ENCODE measurements at regions not wholly inside any gene's neighbourhood (a gene's known extent, or its start where the extent isn't known, plus 50 kb on each side); places are given as distances from the start of the nearest gene placed in this dataset.

GRCh38 chr3:94779699-94780098 lies 716.8 kb downstream of the NSUN3 start:
- no peak overlapping the region for H2BK5ac ChIP-seq (ENCODE audit: low read length)
- H4K8ac ChIP-seq (ENCODE audit: low read depth, low read length) = no peak overlapping the region
- no peak overlapping the region for H3K27ac ChIP-seq (replicated peaks; ENCODE audit: low read length)
- H3K4me1 ChIP-seq (ENCODE audit: control insufficient read depth in 2 of 2, insufficient read depth in 1 of 2, low read depth in 1 of 2, low read length in 2 of 2) = no peaks in the 10 kb centered on the region
- H2BK15ac ChIP-seq (ENCODE audit: low read length) = no peak overlapping the region
- no peak overlapping the region for H3K9ac ChIP-seq (ENCODE audit: low read depth, low read length, poor library complexity)
- no peak overlapping the region for H3K23ac ChIP-seq (ENCODE audit: low read depth, low read length, poor library complexity)
- H4K91ac ChIP-seq (ENCODE audit: low read depth, low read length, poor library complexity) = no peak overlapping the region
- no peak overlapping the region for H3K4ac ChIP-seq (ENCODE audit: low read length)
- no peak overlapping the region for H2AK5ac ChIP-seq (ENCODE audit: low read depth, low read length)
- H2BK12ac ChIP-seq (ENCODE audit: low read length) = no peak overlapping the region
- no peak for DNase-seq (ENCODE audit: low spot score)
- no peak overlapping the region for H3K4me2 ChIP-seq (ENCODE audit: insufficient read depth, low read length, poor library complexity, severe bottlenecking)
- no peaks in the 10 kb centered on the region for H3K79me1 ChIP-seq (ENCODE audit: low read depth, low read length)
- no peak overlapping the region for H2BK120ac ChIP-seq (ENCODE audit: low read depth, low read length)
- no CpG with 5 or more reads among the region's 1 CpG for WGBS, 2 donors (ENCODE audit: extremely low coverage in 2 of 2, insufficient read length in 2 of 2, insufficient replicate concordance in 1 of 2)
- no peak overlapping the region for H3K4me3 ChIP-seq (ENCODE audit: low read length in 2 of 2)
- no peaks in the 10 kb centered on the region for H3K9me3 ChIP-seq (replicated peaks in 1 of 2; ENCODE audit: control insufficient read depth in 2 of 2, insufficient read depth in 1 of 2, low read depth in 1 of 2, low read length in 2 of 2)
- no peak overlapping the region for H3K14ac ChIP-seq (ENCODE audit: low read length)
- H2AFZ ChIP-seq (ENCODE audit: low read length) = no peak overlapping the region
- no peaks in the 10 kb centered on the region for H3K36me3 ChIP-seq (replicated peaks in 1 of 2; ENCODE audit: control insufficient read depth in 2 of 2, insufficient read depth in 2 of 2, low read length in 2 of 2)
- no peaks in the 10 kb centered on the region for H3K27me3 ChIP-seq (ENCODE audit: control insufficient read depth in 3 of 3, insufficient read depth in 3 of 3, low read depth in 1 of 3, low read length in 3 of 3)
- H3K18ac ChIP-seq (ENCODE audit: low read length) = no peak overlapping the region

- Histone ChIP-seq H3K79me1 (ENCODE audit: low read depth, low read length) (no peaks in the 10 kb centered on the region), H3K14ac (ENCODE audit: low read length) (no peak overlapping the region), H4K91ac (ENCODE audit: low read depth, low read length, poor library complexity) (no peak overlapping the region), H3K18ac (ENCODE audit: low read length) (no peak overlapping the region), H3K36me3 (replicated peaks in 1 of 2; ENCODE audit: control insufficient read depth in 2 of 2, insufficient read depth in 2 of 2, low read length in 2 of 2) (no peaks in the 10 kb centered on the region), H3K9me3 (replicated peaks in 1 of 2; ENCODE audit: control insufficient read depth in 2 of 2, insufficient read depth in 1 of 2, low read depth in 1 of 2, low read length in 2 of 2) (no peaks in the 10 kb centered on the region), H2AK5ac (ENCODE audit: low read depth, low read length) (no peak overlapping the region), H2BK120ac (ENCODE audit: low read depth, low read length) (no peak overlapping the region), H3K9ac (ENCODE audit: low read depth, low read length, poor library complexity) (no peak overlapping the region), H2BK15ac (ENCODE audit: low read length) (no peak overlapping the region), H3K4me2 (ENCODE audit: insufficient read depth, low read length, poor library complexity, severe bottlenecking) (no peak overlapping the region), H3K4ac (ENCODE audit: low read length) (no peak overlapping the region), H3K4me3 (ENCODE audit: low read length in 2 of 2) (no peak overlapping the region), H3K23ac (ENCODE audit: low read depth, low read length, poor library complexity) (no peak overlapping the region), H2BK5ac (ENCODE audit: low read length) (no peak overlapping the region), H4K8ac (ENCODE audit: low read depth, low read length) (no peak overlapping the region), H2AFZ (ENCODE audit: low read length) (no peak overlapping the region), H3K4me1 (ENCODE audit: control insufficient read depth in 2 of 2, insufficient read depth in 1 of 2, low read depth in 1 of 2, low read length in 2 of 2) (no peaks in the 10 kb centered on the region), H3K27ac (replicated peaks; ENCODE audit: low read length) (no peak overlapping the region), H2BK12ac (ENCODE audit: low read length) (no peak overlapping the region), H3K27me3 (ENCODE audit: control insufficient read depth in 3 of 3, insufficient read depth in 3 of 3, low read depth in 1 of 3, low read length in 3 of 3) (no peaks in the 10 kb centered on the region)
- WGBS, 2 donors (ENCODE audit: extremely low coverage in 2 of 2, insufficient read length in 2 of 2, insufficient replicate concordance in 1 of 2) = no CpG with 5 or more reads among the region's 4 CpGs
- DNase-seq (ENCODE audit: low spot score) = no peak
Observed at GRCh38 chr3:94784274-94784673, 721.4 kb downstream of the NSUN3 start.

- H3K4me2 ChIP-seq (ENCODE audit: insufficient read depth, low read length, poor library complexity, severe bottlenecking) = no peak overlapping the region
- no peaks in the 10 kb centered on the region for H3K27me3 ChIP-seq (ENCODE audit: control insufficient read depth in 3 of 3, insufficient read depth in 3 of 3, low read depth in 1 of 3, low read length in 3 of 3)
- no peak overlapping the region for H3K27ac ChIP-seq (replicated peaks; ENCODE audit: low read length)
- H3K9me3 ChIP-seq (replicated peaks in 1 of 2; ENCODE audit: control insufficient read depth in 2 of 2, insufficient read depth in 1 of 2, low read depth in 1 of 2, low read length in 2 of 2) = no peaks in the 10 kb centered on the region
- H3K79me1 ChIP-seq (ENCODE audit: low read depth, low read length) = no peaks in the 10 kb centered on the region
- no peak overlapping the region for H2BK5ac ChIP-seq (ENCODE audit: low read length)
- H3K14ac ChIP-seq (ENCODE audit: low read length) = no peak overlapping the region
- no peak overlapping the region for H4K8ac ChIP-seq (ENCODE audit: low read depth, low read length)
- no peak overlapping the region for H3K18ac ChIP-seq (ENCODE audit: low read length)
- no peak overlapping the region for H2AFZ ChIP-seq (ENCODE audit: low read length)
- H3K9ac ChIP-seq (ENCODE audit: low read depth, low read length, poor library complexity) = no peak overlapping the region
- no peak overlapping the region for H2BK12ac ChIP-seq (ENCODE audit: low read length)
- no peak overlapping the region for H3K23ac ChIP-seq (ENCODE audit: low read depth, low read length, poor library complexity)
- no peak overlapping the region for H3K4ac ChIP-seq (ENCODE audit: low read length)
- no peak overlapping the region for H2AK5ac ChIP-seq (ENCODE audit: low read depth, low read length)
- no peaks in the 10 kb centered on the region for H3K36me3 ChIP-seq (replicated peaks in 1 of 2; ENCODE audit: control insufficient read depth in 2 of 2, insufficient read depth in 2 of 2, low read length in 2 of 2)
- no peak overlapping the region for H2BK15ac ChIP-seq (ENCODE audit: low read length)
- H2BK120ac ChIP-seq (ENCODE audit: low read depth, low read length) = no peak overlapping the region
- no CpG with 5 or more reads among the region's 5 CpGs for WGBS, 2 donors (ENCODE audit: extremely low coverage in 2 of 2, insufficient read length in 2 of 2, insufficient replicate concordance in 1 of 2)
- DNase-seq (ENCODE audit: low spot score) = no peak
- H3K4me1 ChIP-seq (ENCODE audit: control insufficient read depth in 2 of 2, insufficient read depth in 1 of 2, low read depth in 1 of 2, low read length in 2 of 2) = peaks cover 0 to 2% of the 10 kb centered on the region in 2 donors
- no peak overlapping the region for H3K4me3 ChIP-seq (ENCODE audit: low read length in 2 of 2)
- H4K91ac ChIP-seq (ENCODE audit: low read depth, low read length, poor library complexity) = no peak overlapping the region
Observed at GRCh38 chr3:94787066-94787465, 724.2 kb downstream of the NSUN3 start.

- Histone ChIP-seq H2BK12ac (ENCODE audit: low read length) (no peak overlapping the region), H3K27me3 (ENCODE audit: control insufficient read depth in 3 of 3, insufficient read depth in 3 of 3, low read depth in 1 of 3, low read length in 3 of 3) (no peaks in the 10 kb centered on the region), H3K36me3 (replicated peaks in 1 of 2; ENCODE audit: control insufficient read depth in 2 of 2, insufficient read depth in 2 of 2, low read length in 2 of 2) (no peaks in the 10 kb centered on the region), H2AFZ (ENCODE audit: low read length) (no peak overlapping the region), H3K18ac (ENCODE audit: low read length) (no peak overlapping the region), H3K79me1 (ENCODE audit: low read depth, low read length) (no peaks in the 10 kb centered on the region), H3K4me2 (ENCODE audit: insufficient read depth, low read length, poor library complexity, severe bottlenecking) (no peak overlapping the region), H4K91ac (ENCODE audit: low read depth, low read length, poor library complexity) (no peak overlapping the region), H4K8ac (ENCODE audit: low read depth, low read length) (no peak overlapping the region), H3K14ac (ENCODE audit: low read length) (no peak overlapping the region), H3K23ac (ENCODE audit: low read depth, low read length, poor library complexity) (no peak overlapping the region), H3K4ac (ENCODE audit: low read length) (no peak overlapping the region), H2BK5ac (ENCODE audit: low read length) (no peak overlapping the region), H2BK15ac (ENCODE audit: low read length) (no peak overlapping the region), H2BK120ac (ENCODE audit: low read depth, low read length) (no peak overlapping the region), H3K27ac (replicated peaks; ENCODE audit: low read length) (no peak overlapping the region), H3K4me1 (ENCODE audit: control insufficient read depth in 2 of 2, insufficient read depth in 1 of 2, low read depth in 1 of 2, low read length in 2 of 2) (peaks cover 0 to 2% of the 10 kb centered on the region in 2 donors), H3K4me3 (ENCODE audit: low read length in 2 of 2) (no peak overlapping the region), H3K9me3 (replicated peaks in 1 of 2; ENCODE audit: control insufficient read depth in 2 of 2, insufficient read depth in 1 of 2, low read depth in 1 of 2, low read length in 2 of 2) (no peaks in the 10 kb centered on the region), H3K9ac (ENCODE audit: low read depth, low read length, poor library complexity) (no peak overlapping the region), H2AK5ac (ENCODE audit: low read depth, low read length) (no peak overlapping the region)
- no peak for DNase-seq (ENCODE audit: low spot score)
- WGBS, 2 donors (ENCODE audit: extremely low coverage in 2 of 2, insufficient read length in 2 of 2, insufficient replicate concordance in 1 of 2) = no CpG with 5 or more reads among the region's 1 CpG
Observed at GRCh38 chr3:94787734-94788270, 724.9 kb downstream of the NSUN3 start.

Measured in neuronal stem cell (in vitro differentiated cells).